ENCODE measurements at regions not wholly inside any gene's neighbourhood (a gene's known extent, or its start where the extent isn't known, plus 50 kb on each side); places are given as distances from the start of the nearest gene placed in this dataset.

DNA sequence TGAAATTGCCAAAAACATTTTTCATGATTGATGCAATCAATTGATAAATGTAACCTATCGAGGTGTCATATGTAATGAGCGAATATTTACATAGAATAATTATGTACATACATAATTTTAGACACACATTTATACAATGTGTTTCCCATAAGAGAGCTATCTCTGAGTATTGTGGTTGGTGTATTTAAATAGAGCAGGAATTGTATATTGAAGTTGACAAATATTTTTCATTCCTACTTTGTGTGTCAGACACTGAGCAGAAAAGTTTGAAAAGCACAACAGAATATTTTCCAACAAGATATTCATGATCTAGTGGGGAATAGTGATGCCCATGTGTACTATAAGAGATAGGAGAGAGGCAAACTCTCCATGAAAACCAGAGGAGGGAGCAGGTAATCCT, 295.2 kb downstream of the ANKRD50 start:
- no peak for TF ChIP-seq YY1 (IDR thresholded peaks at IDR 0.05; ENCODE audit: insufficient read depth, insufficient read length)
- TF ChIP-seq ZNF274 (IDR thresholded peaks at IDR 0.05; ENCODE audit: low read depth, low read length), result no peak
- no peak for TF ChIP-seq SUZ12 (IDR thresholded peaks at IDR 0.05; ENCODE audit: extremely low read depth, insufficient read depth, insufficient read length)
- H3K4me3 ChIP-seq (ENCODE audit: insufficient read length, low read depth), result no peak overlapping the region
- H3K27me3 ChIP-seq (ENCODE audit: insufficient read depth, insufficient read length), result no peaks in the 10 kb centered on the region
- no peak for DNase-seq (ENCODE audit: low read depth, low spot score)
- H3K36me3 ChIP-seq (ENCODE audit: insufficient read depth, insufficient read length, low read length), result no peaks in the 10 kb centered on the region
- H3K9me3 ChIP-seq (ENCODE audit: insufficient read depth, low read length), result no peaks in the 10 kb centered on the region
- H3K9ac ChIP-seq (ENCODE audit: insufficient read length, low read depth), result no peak overlapping the region
- H3K4me1 ChIP-seq (ENCODE audit: insufficient read depth, insufficient read length), result no peaks in the 10 kb centered on the region

- H3K36me3 ChIP-seq (ENCODE audit: insufficient read depth, insufficient read length, low read length), result no peaks in the 10 kb centered on the region
- no peak for DNase-seq (ENCODE audit: low read depth, low spot score)
- H3K9ac ChIP-seq (ENCODE audit: insufficient read length, low read depth), result no peak overlapping the region
- no peak overlapping the region for H3K4me3 ChIP-seq (ENCODE audit: insufficient read length, low read depth)
- no peaks in the 10 kb centered on the region for H3K27me3 ChIP-seq (ENCODE audit: insufficient read depth, insufficient read length)
- TF ChIP-seq YY1 (IDR thresholded peaks at IDR 0.05; ENCODE audit: insufficient read depth, insufficient read length) (no peak), SUZ12 (IDR thresholded peaks at IDR 0.05; ENCODE audit: extremely low read depth, insufficient read depth, insufficient read length) (no peak)
- no peaks in the 10 kb centered on the region for H3K4me1 ChIP-seq (ENCODE audit: insufficient read depth, insufficient read length)
- no peaks in the 10 kb centered on the region for H3K9me3 ChIP-seq (ENCODE audit: insufficient read depth, low read length)
Observed at GRCh38 chr4:124420166-124420695, 292.3 kb downstream of the ANKRD50 start.

DNA sequence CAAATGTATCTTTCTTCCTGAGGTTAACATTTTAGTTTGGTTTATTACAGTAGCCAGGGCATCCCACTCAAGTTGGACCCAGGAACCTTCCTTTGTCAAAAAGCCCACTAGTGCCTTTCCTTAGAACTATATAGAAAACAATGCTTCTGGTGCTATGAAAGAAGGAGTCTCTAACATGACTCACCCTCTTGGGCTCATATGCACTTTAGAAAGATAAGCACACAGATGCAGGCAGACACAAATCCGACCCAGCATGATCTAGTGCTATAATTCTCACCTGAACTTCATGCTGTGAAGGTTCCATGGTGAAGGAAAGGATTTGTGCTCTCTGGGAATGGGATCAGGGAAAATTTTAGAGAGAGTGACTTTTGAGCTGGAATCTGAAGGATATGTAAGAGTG, 289.4 kb downstream of the ANKRD50 start:
- Histone ChIP-seq H3K4me1 (ENCODE audit: insufficient read depth, insufficient read length) (no peaks in the 10 kb centered on the region), H3K9me3 (ENCODE audit: insufficient read depth, low read length) (no peaks in the 10 kb centered on the region), H3K4me3 (ENCODE audit: insufficient read length, low read depth) (no peak overlapping the region), H3K27me3 (ENCODE audit: insufficient read depth, insufficient read length) (no peaks in the 10 kb centered on the region), H3K36me3 (ENCODE audit: insufficient read depth, insufficient read length, low read length) (no peaks in the 10 kb centered on the region), H3K9ac (ENCODE audit: insufficient read length, low read depth) (no peak overlapping the region)
- no peak for DNase-seq (ENCODE audit: low read depth, low spot score)
- no peak for TF ChIP-seq YY1 (IDR thresholded peaks at IDR 0.05; ENCODE audit: insufficient read depth, insufficient read length)
- no peak for TF ChIP-seq SUZ12 (IDR thresholded peaks at IDR 0.05; ENCODE audit: extremely low read depth, insufficient read depth, insufficient read length)
- TF ChIP-seq ZNF274 (IDR thresholded peaks at IDR 0.05; ENCODE audit: low read depth, low read length), result no peak

GRCh38 chr4:124426279-124426678, 286.3 kb downstream of the ANKRD50 start:
- no peak for TF ChIP-seq SUZ12 (IDR thresholded peaks at IDR 0.05; ENCODE audit: extremely low read depth, insufficient read depth, insufficient read length)
- TF ChIP-seq YY1 (IDR thresholded peaks at IDR 0.05; ENCODE audit: insufficient read depth, insufficient read length), result no peak
- no peak for TF ChIP-seq ZNF274 (IDR thresholded peaks at IDR 0.05; ENCODE audit: low read depth, low read length)
- Histone ChIP-seq H3K27me3 (ENCODE audit: insufficient read depth, insufficient read length) (no peaks in the 10 kb centered on the region), H3K4me3 (ENCODE audit: insufficient read length, low read depth) (no peak overlapping the region), H3K4me1 (ENCODE audit: insufficient read depth, insufficient read length) (no peaks in the 10 kb centered on the region), H3K36me3 (ENCODE audit: insufficient read depth, insufficient read length, low read length) (no peaks in the 10 kb centered on the region), H3K9ac (ENCODE audit: insufficient read length, low read depth) (no peak overlapping the region), H3K9me3 (ENCODE audit: insufficient read depth, low read length) (no peaks in the 10 kb centered on the region)
- DNase-seq (ENCODE audit: low read depth, low spot score), result no peak

- Histone ChIP-seq H3K36me3 (ENCODE audit: insufficient read depth, insufficient read length, low read length) (no peaks in the 10 kb centered on the region), H3K27me3 (ENCODE audit: insufficient read depth, insufficient read length) (no peaks in the 10 kb centered on the region), H3K4me3 (ENCODE audit: insufficient read length, low read depth) (no peak overlapping the region), H3K4me1 (ENCODE audit: insufficient read depth, insufficient read length) (no peaks in the 10 kb centered on the region), H3K9me3 (ENCODE audit: insufficient read depth, low read length) (no peaks in the 10 kb centered on the region), H3K9ac (ENCODE audit: insufficient read length, low read depth) (no peak overlapping the region)
- DNase-seq (ENCODE audit: low read depth, low spot score), result no peak
- TF ChIP-seq YY1 (IDR thresholded peaks at IDR 0.05; ENCODE audit: insufficient read depth, insufficient read length) (no peak), ZNF274 (IDR thresholded peaks at IDR 0.05; ENCODE audit: low read depth, low read length) (no peak), SUZ12 (IDR thresholded peaks at IDR 0.05; ENCODE audit: extremely low read depth, insufficient read depth, insufficient read length) (no peak)
Observed at GRCh38 chr4:124427095-124427767, 285.3 kb downstream of the ANKRD50 start.

DNA sequence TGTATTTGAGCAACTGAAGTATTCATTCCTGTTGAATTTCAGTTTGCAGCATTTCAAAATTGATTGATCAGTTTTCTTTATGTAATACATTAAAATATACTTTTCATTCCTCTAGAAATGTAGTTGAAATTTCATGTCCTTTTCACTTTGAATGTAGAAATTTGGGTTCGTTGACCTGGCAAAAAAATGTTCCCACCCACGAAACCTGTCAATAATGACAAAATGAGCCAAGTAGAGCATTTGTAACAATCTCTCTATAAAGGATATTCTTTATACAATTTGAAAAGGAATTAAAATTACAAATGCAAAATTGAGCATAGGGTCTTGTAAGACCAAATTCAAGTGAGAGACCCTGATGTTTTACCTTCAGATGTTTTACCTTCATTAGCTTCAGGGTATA, 283.9 kb downstream of the ANKRD50 start:
- DNase-seq (ENCODE audit: low read depth, low spot score), result no peak
- TF ChIP-seq YY1 (IDR thresholded peaks at IDR 0.05; ENCODE audit: insufficient read depth, insufficient read length) (no peak), ZNF274 (IDR thresholded peaks at IDR 0.05; ENCODE audit: low read depth, low read length) (no peak), SUZ12 (IDR thresholded peaks at IDR 0.05; ENCODE audit: extremely low read depth, insufficient read depth, insufficient read length) (no peak)
- Histone ChIP-seq H3K27me3 (ENCODE audit: insufficient read depth, insufficient read length) (no peaks in the 10 kb centered on the region), H3K4me3 (ENCODE audit: insufficient read length, low read depth) (no peak overlapping the region), H3K9ac (ENCODE audit: insufficient read length, low read depth) (no peak overlapping the region), H3K9me3 (ENCODE audit: insufficient read depth, low read length) (no peaks in the 10 kb centered on the region), H3K36me3 (ENCODE audit: insufficient read depth, insufficient read length, low read length) (no peaks in the 10 kb centered on the region), H3K4me1 (ENCODE audit: insufficient read depth, insufficient read length) (no peaks in the 10 kb centered on the region)

DNA sequence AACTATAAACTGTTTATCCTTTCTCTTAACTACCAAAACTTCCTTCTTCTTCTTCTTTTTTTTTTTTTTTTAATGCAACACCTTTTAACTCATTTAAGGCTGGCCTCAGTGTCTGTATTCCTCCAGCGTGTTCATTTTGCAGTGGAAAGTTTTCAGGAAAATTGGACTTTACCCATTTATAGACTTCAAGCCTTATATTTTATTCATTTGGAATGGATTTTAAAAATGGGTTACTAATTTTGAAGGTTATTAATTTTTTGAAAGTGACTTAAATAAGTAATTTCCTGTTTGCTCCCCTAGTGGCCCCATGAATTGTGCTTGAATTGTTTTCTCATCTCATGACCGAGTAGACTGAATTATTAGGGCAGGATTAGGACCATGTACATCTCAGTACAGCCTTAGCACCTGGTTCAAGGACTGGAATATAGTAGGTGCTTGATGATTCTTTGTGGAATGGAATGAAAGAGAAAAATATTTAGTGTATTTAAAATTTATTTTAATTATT, 282.7 kb downstream of the ANKRD50 start:
- no peaks in the 10 kb centered on the region for H3K9me3 ChIP-seq (ENCODE audit: insufficient read depth, low read length)
- no peaks in the 10 kb centered on the region for H3K4me1 ChIP-seq (ENCODE audit: insufficient read depth, insufficient read length)
- H3K4me3 ChIP-seq (ENCODE audit: insufficient read length, low read depth), result no peak overlapping the region
- no peak for TF ChIP-seq YY1 (IDR thresholded peaks at IDR 0.05; ENCODE audit: insufficient read depth, insufficient read length)
- TF ChIP-seq ZNF274 (IDR thresholded peaks at IDR 0.05; ENCODE audit: low read depth, low read length), result no peak
- no peak for TF ChIP-seq SUZ12 (IDR thresholded peaks at IDR 0.05; ENCODE audit: extremely low read depth, insufficient read depth, insufficient read length)
- no peaks in the 10 kb centered on the region for H3K36me3 ChIP-seq (ENCODE audit: insufficient read depth, insufficient read length, low read length)
- H3K9ac ChIP-seq (ENCODE audit: insufficient read length, low read depth), result no peak overlapping the region
- no peak for DNase-seq (ENCODE audit: low read depth, low spot score)
- H3K27me3 ChIP-seq (ENCODE audit: insufficient read depth, insufficient read length), result no peaks in the 10 kb centered on the region

Data from NT2/D1 (cell line).